GM19467 (cell line): ENCODE measurements at regions not wholly inside any gene's neighbourhood (a gene's known extent, or its start where the extent isn't known, plus 50 kb on each side); places are given as distances from the start of the nearest gene placed in this dataset.

ENCODE experiments used
- ATAC-seq: cut with Tn5 transposase; IDR thresholded peaks from one replicate; pipeline ENCODE4 v1.9.1; 2021; ENCODE audit warnings: mild to moderate bottlenecking, moderate library complexity; ENCODE audit not compliant: unreplicated experiment

DNA sequence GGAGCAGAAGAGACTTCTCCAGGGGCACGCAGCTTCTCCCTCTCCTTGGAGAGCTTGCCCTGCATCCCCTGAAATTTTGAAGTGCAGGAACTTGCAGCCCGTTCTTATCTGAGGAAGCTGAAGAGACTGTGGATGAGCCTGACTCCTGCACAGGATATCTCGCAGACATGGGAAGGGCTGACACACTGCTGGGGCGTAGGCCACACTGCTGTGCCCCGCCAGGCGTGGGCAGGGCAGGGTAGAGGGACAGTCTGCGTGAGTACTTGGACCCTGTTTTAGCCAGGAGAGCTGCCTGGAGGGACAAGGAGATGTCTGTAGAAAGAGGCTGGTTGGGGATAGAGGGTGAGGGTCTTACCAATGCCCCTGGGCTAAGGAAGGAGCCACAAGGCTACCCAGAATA, 353.7 kb upstream of the NBEA start:
- ATAC-seq: no peak

- ATAC-seq: no peak
Observed at GRCh38 chr13:34589581-34589980, 352.5 kb upstream of the NBEA start.

DNA sequence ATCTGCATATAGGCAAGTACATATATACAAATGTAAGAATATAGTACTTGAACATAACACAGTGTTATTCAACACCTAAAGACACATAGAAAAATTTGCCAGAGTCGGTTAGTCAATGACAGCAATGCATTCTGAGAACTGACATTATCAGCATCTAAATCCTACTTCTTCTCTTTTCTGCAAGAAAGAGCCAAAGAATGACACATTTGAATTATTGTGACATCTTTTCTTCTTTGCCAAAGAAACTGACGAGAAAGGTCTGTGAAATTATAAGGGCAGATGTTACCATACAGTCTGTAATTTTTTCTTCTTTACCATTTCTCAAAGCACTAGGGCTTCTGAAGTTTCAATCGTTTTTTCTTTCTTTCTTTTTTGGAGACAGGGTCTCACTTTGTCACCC, 350.9 kb upstream of the NBEA start:
- no peak for ATAC-seq

GRCh38 chr13:34591900-34592529, 350.1 kb upstream of the NBEA start:
- no peak for ATAC-seq

GRCh38 chr13:34593658-34594057, 348.4 kb upstream of the NBEA start:
- ATAC-seq: no peak

DNA sequence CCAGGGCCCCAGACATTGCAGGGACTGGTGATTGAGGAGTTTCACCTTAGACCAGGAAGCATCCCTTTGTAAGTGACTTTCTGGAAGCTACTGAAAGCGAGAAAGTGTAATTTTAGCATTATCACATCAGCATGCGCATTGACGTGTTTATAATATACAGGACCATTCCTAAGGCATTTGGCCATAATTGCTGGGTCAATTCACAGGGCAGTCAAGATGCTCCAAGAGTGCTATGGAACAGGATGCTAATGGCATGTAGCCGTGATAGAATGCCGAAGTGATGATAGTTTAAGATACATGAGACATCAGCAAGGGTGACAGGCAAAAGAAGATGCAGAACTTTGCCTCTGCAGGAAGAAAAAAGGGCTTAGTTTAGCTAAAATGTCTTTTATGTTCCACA, 347.6 kb upstream of the NBEA start:
- ATAC-seq: no peak

GRCh38 chr13:34608331-34608730, 333.7 kb upstream of the NBEA start:
- ATAC-seq: no peak

- ATAC-seq: no peak
Observed at GRCh38 chr13:34611671-34612070, 330.4 kb upstream of the NBEA start.

GRCh38 chr13:34617473-34618083, 324.5 kb upstream of the NBEA start:
- ATAC-seq: no peak

DNA sequence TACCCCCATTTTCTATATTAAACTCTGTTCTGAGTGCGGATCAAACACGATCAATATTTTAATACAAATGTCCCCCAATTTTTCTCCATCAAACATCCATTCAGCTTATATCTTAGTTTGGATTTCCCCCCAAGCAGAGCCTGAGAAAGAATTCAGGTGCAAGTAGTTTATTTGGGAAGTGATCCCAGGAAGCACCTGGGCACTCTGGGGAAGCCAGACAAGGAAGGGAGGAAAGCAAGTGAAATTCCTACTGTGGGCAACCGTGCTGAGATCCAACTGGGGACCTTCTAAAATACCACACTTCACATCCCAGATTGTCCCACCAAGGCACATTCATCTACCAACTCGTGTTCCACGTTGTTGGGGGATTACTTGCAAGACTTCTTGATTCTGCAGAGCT, 323.4 kb upstream of the NBEA start:
- ATAC-seq: no peak

DNA sequence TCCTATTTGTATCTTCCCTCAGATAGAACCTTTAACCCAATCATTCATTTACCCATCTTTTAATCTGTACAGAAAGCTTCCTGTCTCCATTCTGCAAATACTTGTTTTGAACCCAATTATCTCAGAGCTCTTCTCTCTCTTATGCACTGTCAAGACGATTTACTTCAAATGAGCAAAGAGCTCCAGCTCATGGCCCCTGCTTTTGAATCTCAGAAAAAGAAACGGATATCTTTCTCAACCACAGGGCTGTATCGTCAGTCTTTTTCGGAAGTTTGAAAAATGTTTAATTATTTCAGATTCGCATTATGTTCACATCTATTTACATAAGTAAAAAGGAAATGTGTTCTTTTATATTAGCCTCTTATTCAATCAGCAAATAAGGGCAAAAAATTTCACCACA, 322.7 kb upstream of the NBEA start:
- no peak for ATAC-seq

DNA sequence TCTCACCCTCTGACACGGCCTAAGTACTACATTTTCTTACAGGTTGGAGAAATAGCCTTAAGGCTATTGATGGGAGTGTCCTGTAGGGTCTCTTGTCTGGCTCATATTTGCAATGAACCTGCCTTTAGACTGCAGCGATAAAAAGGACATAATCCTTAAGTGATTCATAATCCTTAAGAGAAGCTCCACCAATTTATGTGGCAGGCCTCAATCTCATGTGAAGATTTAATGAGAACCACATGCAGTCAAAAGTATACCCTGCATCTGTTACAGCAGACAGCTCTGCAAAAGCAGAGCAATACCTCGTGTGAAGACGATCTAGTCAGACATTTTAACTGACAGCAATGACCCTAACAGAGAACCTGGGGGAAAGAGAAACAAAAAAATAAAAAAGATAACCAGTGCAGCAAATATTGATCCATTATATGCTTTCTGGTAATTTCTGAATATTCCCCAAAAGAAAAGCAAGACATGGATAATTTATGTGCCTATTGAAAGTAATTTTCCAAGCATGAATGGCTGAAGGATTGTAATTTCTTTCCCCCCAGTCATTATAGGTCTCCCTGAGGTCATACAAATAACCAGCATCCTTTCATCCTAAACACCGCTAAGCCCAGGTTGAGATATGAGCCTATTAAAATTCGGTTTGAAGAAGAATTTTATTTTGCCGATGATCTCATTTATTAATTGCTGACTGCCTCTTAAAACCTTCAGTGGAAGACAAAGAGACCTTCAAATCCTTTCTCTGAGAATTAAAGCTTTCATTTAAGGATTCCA, 321.8 kb upstream of the NBEA start:
- ATAC-seq: no peak

DNA sequence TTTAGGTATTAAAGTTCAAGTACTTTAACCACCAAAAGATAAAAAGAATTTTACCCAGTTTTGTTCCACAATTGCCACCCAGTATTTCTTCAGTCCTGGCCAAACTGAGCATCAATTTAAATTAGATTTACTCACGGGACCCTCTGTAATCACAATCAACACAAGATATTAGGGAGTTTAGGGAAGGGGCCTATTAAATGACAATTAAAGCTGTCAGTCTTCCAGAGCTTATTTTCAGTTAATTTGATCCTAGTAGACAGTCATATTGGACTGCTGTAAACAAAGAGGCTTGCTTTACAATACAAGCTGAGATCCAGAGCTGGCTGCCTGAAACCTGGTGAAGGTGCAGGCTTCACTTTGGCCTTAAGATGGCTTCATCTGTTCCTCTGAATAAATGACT, 321.2 kb upstream of the NBEA start:
- no peak for ATAC-seq

DNA sequence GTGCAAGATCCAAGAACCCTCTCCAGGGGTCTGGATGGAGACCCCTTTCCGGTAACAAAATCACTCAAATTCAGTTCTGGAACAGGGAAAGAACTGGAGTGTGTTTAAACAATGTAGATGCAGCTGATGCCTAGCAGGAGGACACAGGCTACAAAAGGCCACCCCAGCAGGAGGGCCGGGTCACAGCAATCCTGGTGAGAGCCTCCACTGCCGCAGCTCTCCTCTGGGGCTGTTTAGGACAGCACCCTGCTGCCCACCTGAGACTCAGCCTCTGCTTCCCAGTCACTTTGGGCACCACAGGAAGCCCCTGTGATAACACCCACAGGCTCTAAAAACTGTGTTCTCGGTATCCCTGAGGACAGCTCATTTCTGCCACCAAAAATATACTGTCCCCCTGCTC, 318.7 kb upstream of the NBEA start:
- ATAC-seq: no peak

DNA sequence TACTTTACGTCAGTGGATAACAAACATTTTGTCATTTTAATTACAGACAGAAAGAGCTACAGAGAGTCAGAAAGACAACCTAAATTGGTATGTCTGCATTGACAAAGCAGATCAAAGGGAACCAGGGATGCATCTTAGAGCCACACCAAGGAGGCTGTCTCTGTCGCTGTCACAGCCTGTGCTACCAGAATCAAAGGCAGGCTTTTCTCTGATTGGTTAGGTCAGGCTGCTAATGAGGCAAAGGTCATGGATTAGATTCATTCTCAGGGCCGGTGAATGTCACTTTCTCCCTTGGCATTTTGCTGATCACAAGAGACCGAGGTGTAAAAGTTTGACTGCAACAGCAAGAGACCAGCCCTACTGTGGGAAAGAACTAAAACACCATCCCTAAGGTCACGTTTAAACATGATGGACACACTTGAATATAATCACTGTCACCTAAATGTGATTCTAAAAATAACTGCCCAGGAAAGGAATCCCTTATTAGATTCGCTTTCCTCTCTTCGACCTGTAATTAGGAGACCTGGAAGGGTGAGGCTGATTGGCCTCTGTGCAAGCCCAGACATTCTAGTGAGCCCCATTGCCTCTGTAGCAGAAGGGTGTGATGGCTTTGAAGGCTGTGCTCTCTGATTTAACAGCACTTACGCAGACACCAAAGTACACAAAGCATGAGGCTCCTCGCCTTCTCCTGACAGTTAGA, 314.4 kb upstream of the NBEA start:
- ATAC-seq: no peak

- ATAC-seq: no peak
Observed at GRCh38 chr13:34628209-34628682, 313.8 kb upstream of the NBEA start.

DNA sequence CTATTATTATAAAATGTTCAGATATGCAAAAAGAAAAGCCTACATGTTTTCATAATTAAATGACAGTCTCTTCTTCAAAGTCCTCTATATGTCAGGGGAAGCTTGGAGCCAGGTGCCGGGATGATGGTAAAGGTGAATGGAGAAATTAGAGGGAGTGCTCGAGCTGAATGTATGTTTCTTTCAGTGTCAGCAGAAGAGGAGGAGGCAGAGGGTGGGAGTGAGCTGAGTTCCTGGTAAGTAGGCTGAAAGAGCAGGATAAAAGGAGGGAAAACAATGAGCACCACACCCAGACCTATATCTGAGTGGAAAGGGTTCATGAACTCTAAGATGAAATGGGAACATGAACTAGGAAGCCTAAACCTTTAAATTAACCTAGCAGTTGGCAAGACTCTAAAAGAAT, 307.6 kb upstream of the NBEA start:
- no peak for ATAC-seq

- ATAC-seq: no peak
Observed at GRCh38 chr13:34637138-34637537, 304.9 kb upstream of the NBEA start.

- no peak for ATAC-seq
Observed at GRCh38 chr13:34637636-34638035, 304.4 kb upstream of the NBEA start.

GRCh38 chr13:34638897-34639296, 303.2 kb upstream of the NBEA start:
- ATAC-seq: no peak

DNA sequence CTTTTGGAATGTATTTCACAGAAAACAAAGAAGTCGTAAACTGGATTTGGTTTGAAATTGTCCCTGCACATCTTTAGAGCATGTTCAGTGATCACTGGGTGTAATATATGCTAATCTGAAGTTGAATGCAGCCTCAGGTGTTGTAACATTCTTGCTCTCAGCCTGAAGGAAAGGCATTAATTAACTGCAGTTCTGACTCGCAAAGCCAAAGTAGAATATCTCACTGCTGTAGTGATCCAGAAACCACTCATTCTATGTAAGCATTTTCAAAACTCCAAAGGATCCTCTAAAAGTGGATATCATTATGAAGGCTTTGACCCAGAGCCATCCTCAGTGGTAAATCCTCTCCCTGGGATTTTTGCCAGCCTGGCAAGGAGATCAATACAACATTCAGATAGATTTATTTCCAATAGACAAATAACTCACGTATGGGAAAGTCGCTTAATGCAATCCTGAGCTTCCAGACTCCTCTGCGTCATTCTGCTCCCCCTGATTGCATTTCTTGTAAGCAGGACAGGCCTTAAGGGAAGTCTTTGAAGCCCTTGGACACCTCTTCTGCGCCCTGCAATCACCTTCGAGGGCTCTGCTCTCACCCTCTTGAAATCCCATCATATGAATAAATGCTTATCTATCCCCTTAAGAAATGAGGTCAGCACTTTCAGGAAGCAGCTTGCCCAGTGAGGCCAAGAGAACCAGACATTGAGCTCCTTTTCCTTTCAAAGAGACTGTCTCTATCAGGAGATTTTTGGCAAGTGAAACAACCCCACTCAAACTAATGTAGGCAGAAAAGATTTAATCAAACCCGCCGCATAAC, 301.7 kb upstream of the NBEA start:
- ATAC-seq: no peak
